ENCODE measurements at regions not wholly inside any gene's neighbourhood (a gene's known extent, or its start where the extent isn't known, plus 50 kb on each side); places are given as distances from the start of the nearest gene placed in this dataset.

- no peak for DNase-seq (ENCODE audit: low read depth)
Observed at GRCh38 chr18:77658751-77659448, 409.3 kb downstream of the GALR1 start.

GRCh38 chr18:77666613-77667012 lies 417.0 kb downstream of the GALR1 start:
- DNase-seq (ENCODE audit: low read depth), result no peak

GRCh38 chr18:77668219-77668618 lies 418.6 kb downstream of the GALR1 start:
- DNase-seq (ENCODE audit: low read depth), result no peak

- no peak for DNase-seq (ENCODE audit: low read depth)
Observed at GRCh38 chr18:77669331-77669730, 419.7 kb downstream of the GALR1 start.

GRCh38 chr18:77671456-77672167 lies 422.0 kb downstream of the GALR1 start:
- no peak for DNase-seq (ENCODE audit: low read depth)

- no peak for DNase-seq (ENCODE audit: low read depth)
Observed at GRCh38 chr18:77676910-77677309, 427.3 kb downstream of the GALR1 start.

- no peak for DNase-seq (ENCODE audit: low read depth)
Observed at GRCh38 chr18:77677536-77677935, 427.9 kb downstream of the GALR1 start.

- DNase-seq (ENCODE audit: low read depth), result no peak
Observed at GRCh38 chr18:77679869-77680268, 430.2 kb downstream of the GALR1 start.

GRCh38 chr18:77700051-77700450 lies 450.4 kb downstream of the GALR1 start:
- no peak for DNase-seq (ENCODE audit: low read depth)

- DNase-seq (ENCODE audit: low read depth), result no peak
Observed at GRCh38 chr18:77701977-77702376, 452.3 kb downstream of the GALR1 start.

GRCh38 chr18:77702686-77703085 lies 453.0 kb downstream of the GALR1 start:
- no peak for DNase-seq (ENCODE audit: low read depth)

- DNase-seq (ENCODE audit: low read depth), result no peak
Observed at GRCh38 chr18:77705301-77705700, 455.7 kb downstream of the GALR1 start.

- no peak for DNase-seq (ENCODE audit: low read depth)
Observed at GRCh38 chr18:77708826-77709506, 459.3 kb downstream of the GALR1 start.

GRCh38 chr18:77711096-77711495 lies 461.4 kb downstream of the GALR1 start:
- DNase-seq (ENCODE audit: low read depth), result no peak

- DNase-seq (ENCODE audit: low read depth), result no peak
Observed at GRCh38 chr18:77714716-77715115, 465.1 kb downstream of the GALR1 start.

- DNase-seq (ENCODE audit: low read depth), result no peak
Observed at GRCh38 chr18:77716282-77716681, 466.6 kb downstream of the GALR1 start.

GRCh38 chr18:77733292-77733903 lies 483.8 kb downstream of the GALR1 start:
- no peak for DNase-seq (ENCODE audit: low read depth)

GRCh38 chr18:77736842-77737241 lies 487.2 kb downstream of the GALR1 start:
- DNase-seq (ENCODE audit: low read depth), result no peak

- DNase-seq (ENCODE audit: low read depth), result no peak
Observed at GRCh38 chr18:77737405-77737804, 487.8 kb downstream of the GALR1 start.

- no peak for DNase-seq (ENCODE audit: low read depth)
Observed at GRCh38 chr18:77749089-77749488, 499.4 kb downstream of the GALR1 start.

- no peak for DNase-seq (ENCODE audit: low read depth)
Observed at GRCh38 chr18:77750006-77750405, 500.4 kb downstream of the GALR1 start.

- no peak for DNase-seq (ENCODE audit: low read depth)
Observed at GRCh38 chr18:77754475-77755044, 504.9 kb downstream of the GALR1 start.

All from activated gamma-delta T cell treated with anti-CD3 and anti-CD28 coated beads, Interleukin-2, amount 50 U/mL, for 16 hours (primary cell).